ENCODE measurements at regions not wholly inside any gene's neighbourhood (a gene's known extent, or its start where the extent isn't known, plus 50 kb on each side); places are given as distances from the start of the nearest gene placed in this dataset.

DNA sequence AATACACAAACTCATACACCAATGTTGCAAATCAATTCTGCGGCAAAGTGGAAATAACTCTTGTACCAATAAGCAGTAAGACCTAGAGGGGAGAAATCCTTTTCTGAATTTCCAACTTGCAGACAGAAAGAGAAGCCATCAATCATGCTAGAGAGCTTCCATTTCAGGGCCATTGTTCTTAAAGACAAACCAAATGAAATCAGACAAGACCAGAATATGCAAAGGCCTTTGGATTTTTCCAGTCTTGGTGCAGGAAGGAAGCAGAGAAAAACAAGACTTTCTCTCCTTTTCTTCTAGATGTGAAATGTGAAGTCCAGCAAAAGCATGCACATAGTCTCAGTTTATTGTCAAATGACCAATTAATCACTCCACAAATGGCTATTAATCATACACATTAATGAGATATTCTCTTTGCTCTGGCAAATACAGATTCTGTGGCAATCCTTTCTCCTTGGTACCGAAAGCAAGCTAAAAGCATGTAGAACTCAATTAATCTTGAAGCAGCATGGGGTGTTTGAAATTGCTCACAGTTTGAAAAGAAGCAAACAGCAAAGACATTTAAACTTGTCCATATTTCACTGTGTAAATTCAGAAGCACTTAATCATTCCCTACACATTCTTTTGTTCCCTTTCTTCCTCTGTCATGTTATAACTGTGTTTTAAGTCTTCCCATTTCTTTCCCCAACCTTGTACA lies 466.1 kb downstream of the GPAT3 start:
- DNase-seq (ENCODE audit: low spot score) = no peak
- ChIA-PET POLR2A (ENCODE audit: low non-redundant PET) (no interaction called here), CTCF (no interaction called here)
- TF ChIP-seq, protein P1, sequence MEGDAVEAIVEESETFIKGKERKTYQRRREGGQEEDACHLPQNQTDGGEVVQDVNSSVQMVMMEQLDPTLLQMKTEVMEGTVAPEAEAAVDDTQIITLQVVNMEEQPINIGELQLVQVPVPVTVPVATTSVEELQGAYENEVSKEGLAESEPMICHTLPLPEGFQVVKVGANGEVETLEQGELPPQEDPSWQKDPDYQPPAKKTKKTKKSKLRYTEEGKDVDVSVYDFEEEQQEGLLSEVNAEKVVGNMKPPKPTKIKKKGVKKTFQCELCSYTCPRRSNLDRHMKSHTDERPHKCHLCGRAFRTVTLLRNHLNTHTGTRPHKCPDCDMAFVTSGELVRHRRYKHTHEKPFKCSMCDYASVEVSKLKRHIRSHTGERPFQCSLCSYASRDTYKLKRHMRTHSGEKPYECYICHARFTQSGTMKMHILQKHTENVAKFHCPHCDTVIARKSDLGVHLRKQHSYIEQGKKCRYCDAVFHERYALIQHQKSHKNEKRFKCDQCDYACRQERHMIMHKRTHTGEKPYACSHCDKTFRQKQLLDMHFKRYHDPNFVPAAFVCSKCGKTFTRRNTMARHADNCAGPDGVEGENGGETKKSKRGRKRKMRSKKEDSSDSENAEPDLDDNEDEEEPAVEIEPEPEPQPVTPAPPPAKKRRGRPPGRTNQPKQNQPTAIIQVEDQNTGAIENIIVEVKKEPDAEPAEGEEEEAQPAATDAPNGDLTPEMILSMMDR (conservative IDR thresholded peaks at IDR 0.05; ENCODE audit: low read depth) = no peak
- H3K27ac ChIP-seq = no peak overlapping the region

DNA sequence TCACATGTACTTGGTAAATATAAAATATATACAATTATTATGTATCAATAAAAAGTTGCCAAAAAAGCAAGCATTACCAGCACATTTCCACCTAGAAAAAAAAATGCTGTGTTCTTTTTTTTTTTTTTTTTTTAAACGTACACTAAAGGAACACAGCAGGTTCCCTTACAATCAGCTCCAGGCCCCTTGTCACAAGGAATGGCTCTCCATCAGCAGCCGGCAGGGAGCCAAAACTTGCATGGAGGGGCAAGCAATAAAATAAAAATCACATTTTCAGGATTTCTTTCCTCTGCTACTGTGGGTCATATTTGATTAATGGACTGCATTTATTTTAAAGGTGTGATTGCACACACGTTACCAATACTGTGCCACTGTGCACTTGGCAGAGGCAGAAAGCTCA lies 460.3 kb downstream of the GPAT3 start:
- ChIA-PET CTCF (interaction anchor here (0.7 kb wide), 1 partner anchor 486 kb away, joined by 3 read pairs; no protein-coding TSS in a partner anchor), POLR2A (ENCODE audit: low non-redundant PET) (no interaction called here)
- TF ChIP-seq, protein P1 (conservative IDR thresholded peaks at IDR 0.05; ENCODE audit: low read depth) = no peak
- no peak overlapping the region for H3K27ac ChIP-seq
- no peak for DNase-seq (ENCODE audit: low spot score)

DNA sequence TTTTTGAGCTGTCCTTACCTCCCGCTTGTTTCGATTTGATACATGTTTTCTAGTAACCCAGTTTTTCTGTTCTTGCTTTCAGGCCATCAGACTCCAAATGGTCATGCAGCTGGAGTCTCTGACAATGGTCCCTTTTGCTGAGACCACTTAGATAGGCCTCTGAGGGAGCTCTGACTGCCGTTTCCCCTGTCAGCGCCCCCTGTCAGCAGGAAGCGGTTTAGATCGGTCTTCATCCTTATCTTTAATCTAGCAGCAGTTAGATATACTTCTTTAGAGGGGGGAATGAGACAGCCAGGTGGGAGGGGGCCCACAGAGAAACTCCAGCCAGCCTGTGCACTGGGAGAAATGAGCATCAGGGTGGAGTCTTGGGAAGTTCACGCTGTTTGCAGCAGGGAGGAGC lies 457.9 kb downstream of the GPAT3 start:
- TF ChIP-seq, protein P1 (conservative IDR thresholded peaks at IDR 0.05; ENCODE audit: low read depth) = no peak
- DNase-seq (ENCODE audit: low spot score) = no peak
- no peak overlapping the region for H3K27ac ChIP-seq
- POLR2A ChIA-PET (ENCODE audit: low non-redundant PET) = no interaction called here
- CTCF ChIA-PET = interaction anchor here (0.8 kb wide), 1 partner anchor 11 kb away, joined by 3 read pairs; no protein-coding TSS in a partner anchor

DNA sequence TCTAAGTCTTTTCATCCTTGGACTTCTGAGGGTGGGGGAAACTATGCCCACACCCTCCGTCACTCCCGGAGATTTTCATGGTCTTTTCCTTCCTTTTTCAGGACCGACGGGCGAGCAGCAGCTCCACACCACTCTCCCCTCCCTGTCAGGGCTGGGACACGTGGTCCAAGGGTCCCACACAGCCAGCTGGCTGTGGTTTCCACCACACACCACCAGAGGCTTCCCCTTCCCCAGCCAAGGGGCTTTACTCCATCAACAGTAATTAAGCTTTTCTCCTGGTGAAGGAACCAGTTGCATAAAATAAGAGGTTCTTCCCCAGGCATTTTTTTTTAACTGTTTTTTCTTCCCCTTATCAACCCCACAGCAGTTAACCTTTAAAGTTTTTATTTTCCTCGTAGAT lies 453.9 kb downstream of the GPAT3 start:
- POLR2A ChIA-PET (ENCODE audit: low non-redundant PET) = no interaction called here
- TF ChIP-seq, protein P1 (conservative IDR thresholded peaks at IDR 0.05; ENCODE audit: low read depth) = no peak
- CTCF ChIA-PET = no interaction called here
- no peak for DNase-seq (ENCODE audit: low spot score)
- no peak overlapping the region for H3K27ac ChIP-seq

DNA sequence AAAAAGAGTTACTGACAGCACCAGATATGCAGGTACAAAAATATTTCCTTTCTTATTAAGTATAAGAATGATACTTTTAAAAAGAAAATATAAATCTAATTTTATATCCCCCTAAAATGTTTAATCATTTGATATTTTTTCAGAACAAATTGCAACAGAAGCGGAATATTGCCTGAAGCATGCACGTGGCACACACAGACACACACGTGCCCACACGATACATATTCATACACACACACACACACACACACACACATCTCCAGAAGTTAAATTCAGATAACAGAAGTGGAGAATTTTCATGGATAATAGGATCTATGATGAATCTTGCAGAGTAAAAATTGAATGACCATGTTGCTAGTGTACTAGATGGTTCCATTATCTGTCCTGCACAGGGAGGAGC lies 445.2 kb downstream of the GPAT3 start:
- H3K27ac ChIP-seq = no peak overlapping the region
- POLR2A ChIA-PET (ENCODE audit: low non-redundant PET) = no interaction called here
- TF ChIP-seq, protein P1 (conservative IDR thresholded peaks at IDR 0.05; ENCODE audit: low read depth) = no peak
- CTCF ChIA-PET = interaction anchor here (0.6 kb wide), 1 partner anchor 34 kb away, joined by 3 read pairs; no protein-coding TSS in a partner anchor
- DNase-seq (ENCODE audit: low spot score) = no peak

DNA sequence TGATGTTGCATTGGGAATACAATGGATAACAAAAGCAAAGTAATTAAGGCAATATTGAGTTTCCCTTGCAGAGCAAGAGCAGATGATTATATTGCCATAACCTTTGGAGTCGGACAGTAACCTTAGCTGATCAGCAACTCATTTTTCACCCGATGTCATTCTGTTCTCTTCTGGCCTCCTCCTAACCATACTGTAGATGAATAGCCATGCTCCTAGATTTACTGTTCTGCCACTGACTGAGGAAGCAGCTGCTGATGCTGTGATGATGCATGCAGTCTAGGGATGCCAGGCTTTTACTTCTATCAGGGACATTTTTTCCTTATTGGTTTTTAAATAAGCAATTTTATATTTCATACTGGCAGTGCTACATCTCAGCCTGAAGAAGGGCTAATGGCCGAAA lies 443.9 kb downstream of the GPAT3 start:
- TF ChIP-seq, protein P1 (conservative IDR thresholded peaks at IDR 0.05; ENCODE audit: low read depth) = no peak
- no peak for DNase-seq (ENCODE audit: low spot score)
- CTCF ChIA-PET = interaction anchor here (0.7 kb wide), 1 partner anchor 513 kb away, joined by 3 read pairs; no protein-coding TSS in a partner anchor
- POLR2A ChIA-PET (ENCODE audit: low non-redundant PET) = no interaction called here
- H3K27ac ChIP-seq = no peak overlapping the region
